ENCODE measurements at regions not wholly inside any gene's neighbourhood (a gene's known extent, or its start where the extent isn't known, plus 50 kb on each side); places are given as distances from the start of the nearest gene placed in this dataset.
"Not testable (repeated sequence)": the region's sequence is repeated elsewhere in the genome, so short reads cannot be mapped to it uniquely, and the experiment has no call there.

GRCh38 chr20:12211361-12211760 lies 293.7 kb downstream of the BTBD3 start:
- no peak for DNase-seq

DNA sequence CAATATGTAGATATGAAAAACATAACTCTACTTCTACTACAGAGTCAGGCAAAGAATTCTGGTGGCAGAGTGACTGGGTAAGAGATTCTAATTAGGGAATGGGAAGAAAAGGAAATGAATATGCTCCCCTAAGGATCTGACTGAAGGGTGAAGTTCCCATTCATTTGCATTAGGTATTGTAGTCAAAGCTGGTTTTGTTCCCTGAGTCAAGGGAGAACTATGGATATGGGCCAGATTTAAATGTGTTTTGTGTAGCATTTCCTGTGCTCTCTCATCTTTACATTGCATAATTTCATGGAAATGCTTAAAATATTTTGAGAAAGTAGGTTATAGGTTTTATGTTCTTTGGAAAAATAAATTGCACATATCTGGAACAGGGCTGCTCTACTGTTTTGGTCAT lies 299.7 kb downstream of the BTBD3 start:
- DNase-seq = no peak

DNA sequence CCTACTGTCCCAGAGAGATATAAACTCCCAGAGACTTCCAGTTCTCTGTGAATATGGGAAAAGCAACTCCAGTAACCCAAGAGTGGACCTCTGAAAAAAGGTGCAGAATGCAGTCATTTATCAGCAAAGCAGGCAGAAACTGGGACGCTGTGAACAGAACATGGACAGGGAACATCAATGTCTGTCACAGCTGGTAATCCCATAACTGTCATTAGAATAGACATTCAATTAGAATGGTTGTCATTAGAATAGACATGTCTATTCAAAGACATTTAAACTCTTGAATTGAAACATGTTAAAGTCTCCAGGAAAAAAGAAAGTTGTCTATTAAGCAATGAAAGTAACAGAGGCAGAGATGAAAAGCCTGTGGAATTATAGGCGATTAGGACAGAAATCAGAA lies 302.1 kb downstream of the BTBD3 start:
- peak; percentile 30 for DNase-seq

DNA sequence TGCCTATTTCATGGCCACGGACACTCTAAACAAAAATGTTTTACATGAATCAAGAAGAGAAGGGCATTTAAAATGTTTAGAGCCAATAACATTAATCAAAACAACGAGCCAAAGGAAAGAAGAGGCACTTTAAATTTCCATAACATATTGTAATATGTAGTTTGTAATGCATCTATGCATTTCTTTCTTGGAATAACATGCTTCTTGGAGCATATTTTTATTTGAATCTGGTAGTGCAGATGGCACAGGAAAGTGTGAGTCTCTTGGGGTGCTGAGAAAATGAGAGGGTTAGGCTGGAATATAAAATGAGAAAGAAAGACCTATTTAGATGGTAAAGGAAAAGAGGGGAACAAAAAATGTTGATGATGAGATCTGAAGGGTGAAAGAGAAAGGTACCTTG lies 305.4 kb downstream of the BTBD3 start:
- DNase-seq = no peak

- no peak for DNase-seq
These were observed 308.2 kb downstream of the BTBD3 start for GRCh38 chr20:12225898-12226297.

GRCh38 chr20:12229891-12230290 lies 312.2 kb downstream of the BTBD3 start:
- DNase-seq = no peak

DNA sequence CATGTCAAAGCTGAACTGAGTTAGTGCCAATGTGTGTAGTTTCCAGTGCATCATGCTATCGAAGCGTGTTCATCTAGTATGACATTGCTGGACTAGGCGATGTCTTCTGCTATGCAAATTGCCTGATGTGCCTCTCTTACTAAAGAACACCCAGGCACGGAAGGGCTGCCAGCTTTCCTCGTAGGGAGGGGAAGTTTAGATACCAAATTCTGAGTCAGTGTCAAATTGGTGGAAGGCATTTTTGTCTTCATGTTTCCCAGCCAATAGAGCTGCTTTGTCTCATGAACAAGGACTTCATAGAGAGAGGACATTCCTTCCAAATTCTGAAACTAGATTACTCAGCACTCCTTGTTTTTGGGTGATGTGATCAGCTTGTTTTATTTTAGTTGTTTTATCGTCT lies 320.1 kb downstream of the BTBD3 start:
- DNase-seq = peak; percentile 51

DNA sequence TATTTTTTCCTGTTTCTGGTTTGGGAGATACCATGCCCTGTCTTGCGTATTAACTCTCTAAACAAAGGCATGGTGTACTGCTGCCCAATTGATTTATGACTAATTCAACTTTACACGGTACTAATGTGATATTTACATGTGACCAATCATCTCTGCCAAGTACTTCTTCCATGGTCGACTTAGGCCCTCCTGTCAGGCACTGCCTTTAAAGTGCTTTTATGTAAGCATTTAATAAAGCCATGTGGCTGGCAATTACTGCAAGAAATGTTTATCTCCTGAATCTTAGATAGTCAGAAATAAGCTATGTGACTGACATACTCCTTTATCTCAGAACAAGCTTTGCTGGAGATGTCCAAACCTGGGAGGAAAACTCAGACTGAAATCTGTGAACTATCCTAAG lies 323.4 kb downstream of the BTBD3 start:
- DNase-seq = no peak

- DNase-seq = no peak
These were observed 325.6 kb downstream of the BTBD3 start for GRCh38 chr20:12243327-12243726.

DNA sequence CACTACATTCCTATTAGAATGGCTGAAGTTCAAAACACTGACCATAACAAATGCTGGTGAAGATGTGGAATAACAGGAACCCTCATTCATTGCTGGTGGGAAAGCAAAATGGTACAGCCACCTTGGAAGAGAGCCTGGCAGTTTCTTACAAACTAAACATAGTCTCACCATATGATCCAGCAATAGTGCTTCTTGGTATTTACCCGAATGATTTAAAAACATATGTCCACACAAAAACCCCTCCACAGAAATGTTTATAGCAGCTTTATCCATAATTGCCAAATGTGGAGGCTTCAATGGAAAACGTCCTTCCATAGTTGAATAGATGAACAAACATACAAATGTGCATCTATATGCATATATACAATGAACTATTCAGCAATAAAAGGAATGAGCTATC lies 330.8 kb downstream of the BTBD3 start:
- DNase-seq = no peak

- not testable (repeated sequence) for DNase-seq
These were observed 333.0 kb downstream of the BTBD3 start for GRCh38 chr20:12250661-12251060.

DNA sequence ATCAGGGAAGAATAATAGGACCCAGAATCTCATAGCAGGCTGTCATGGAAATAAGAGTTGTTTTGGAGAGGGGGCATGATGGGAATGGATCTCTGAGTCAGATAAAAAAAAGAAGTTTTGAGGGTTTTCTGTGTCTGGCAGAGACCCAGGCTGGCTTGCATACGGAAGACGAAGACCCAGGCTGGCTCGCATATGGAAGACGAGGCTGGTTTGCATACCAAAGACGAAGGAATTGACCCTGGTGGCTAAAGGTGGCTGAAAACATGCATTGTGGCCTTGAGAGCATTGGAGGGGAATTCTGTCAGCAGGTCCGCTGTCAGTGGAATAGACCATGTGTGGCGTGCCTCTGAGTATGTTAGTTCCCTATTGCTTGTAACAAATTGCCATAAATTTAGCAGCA lies 335.1 kb downstream of the BTBD3 start:
- DNase-seq = no peak

GRCh38 chr20:12255461-12255970 lies 337.8 kb downstream of the BTBD3 start:
- DNase-seq = no peak

DNA sequence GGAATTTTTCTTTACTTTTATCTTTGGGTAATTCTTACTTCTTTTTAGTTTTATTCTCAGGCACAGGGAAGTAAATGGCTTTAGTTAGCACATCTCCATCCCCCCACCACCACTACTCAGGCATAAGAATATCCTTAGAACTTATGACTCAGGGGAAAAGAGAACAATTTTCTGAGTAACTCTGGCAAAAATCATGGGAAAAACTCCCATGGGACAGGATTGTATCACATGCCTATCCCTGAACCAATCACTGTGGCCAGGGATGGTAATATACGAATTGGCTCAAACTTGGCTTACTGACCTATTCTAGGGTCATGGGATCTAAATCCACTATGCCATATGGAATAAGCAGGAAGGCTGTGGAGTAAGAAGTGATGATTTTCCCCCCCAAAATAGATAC lies 339.1 kb downstream of the BTBD3 start:
- DNase-seq = no peak

- no peak for DNase-seq
These were observed 345.1 kb downstream of the BTBD3 start for GRCh38 chr20:12262747-12263146.

- peak; percentile 55 for DNase-seq
These were observed 347.0 kb downstream of the BTBD3 start for GRCh38 chr20:12264711-12265110.

GRCh38 chr20:12265662-12266061 lies 348.0 kb downstream of the BTBD3 start:
- DNase-seq = no peak

GRCh38 chr20:12269579-12269978 lies 351.9 kb downstream of the BTBD3 start:
- DNase-seq = no peak

GRCh38 chr20:12270863-12271262 lies 353.2 kb downstream of the BTBD3 start:
- DNase-seq = no peak

- DNase-seq = no peak
These were observed 358.4 kb downstream of the BTBD3 start for GRCh38 chr20:12276011-12276673.

DNA sequence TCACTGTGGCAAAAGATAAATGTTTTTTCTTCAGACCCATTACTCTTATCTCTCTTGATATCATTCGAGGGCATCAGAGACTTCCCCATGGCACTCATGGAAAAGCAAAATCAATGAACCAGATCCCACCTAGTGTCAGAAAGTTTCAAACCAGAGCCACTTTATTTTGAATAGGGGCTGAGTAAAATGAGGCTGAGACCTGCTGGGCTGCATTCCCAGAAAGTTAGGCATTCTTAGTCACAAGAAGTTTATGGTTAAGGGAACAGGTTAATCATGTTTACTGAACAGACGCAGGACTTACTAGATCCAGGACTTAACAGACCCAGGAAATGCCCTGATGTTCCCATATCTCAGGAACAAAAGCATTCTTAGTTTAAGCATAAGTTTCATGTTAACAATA lies 369.9 kb downstream of the BTBD3 start:
- no peak for DNase-seq

- no peak for DNase-seq
These were observed 371.8 kb downstream of the BTBD3 start for GRCh38 chr20:12289465-12289864.

DNA sequence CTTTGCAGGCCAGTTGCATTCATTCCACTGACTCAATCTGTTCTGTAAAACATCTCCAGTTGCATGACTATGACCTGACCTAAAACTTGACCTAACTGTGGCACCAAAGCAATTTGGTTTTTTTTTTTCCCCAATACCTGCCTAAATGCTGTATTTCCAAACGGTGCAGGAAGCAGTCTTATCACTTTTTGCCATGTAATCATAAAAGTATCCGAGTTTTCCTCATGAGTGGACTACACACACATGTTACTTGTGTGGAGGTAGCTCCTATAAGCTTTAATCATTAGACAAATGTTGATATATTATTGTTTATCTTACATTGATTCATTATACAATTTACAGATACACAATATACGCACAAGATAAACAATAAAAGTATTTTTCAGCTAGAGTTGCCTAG lies 373.7 kb downstream of the BTBD3 start:
- no peak for DNase-seq

GRCh38 chr20:12293900-12294299 lies 376.2 kb downstream of the BTBD3 start:
- DNase-seq = no peak

DNA sequence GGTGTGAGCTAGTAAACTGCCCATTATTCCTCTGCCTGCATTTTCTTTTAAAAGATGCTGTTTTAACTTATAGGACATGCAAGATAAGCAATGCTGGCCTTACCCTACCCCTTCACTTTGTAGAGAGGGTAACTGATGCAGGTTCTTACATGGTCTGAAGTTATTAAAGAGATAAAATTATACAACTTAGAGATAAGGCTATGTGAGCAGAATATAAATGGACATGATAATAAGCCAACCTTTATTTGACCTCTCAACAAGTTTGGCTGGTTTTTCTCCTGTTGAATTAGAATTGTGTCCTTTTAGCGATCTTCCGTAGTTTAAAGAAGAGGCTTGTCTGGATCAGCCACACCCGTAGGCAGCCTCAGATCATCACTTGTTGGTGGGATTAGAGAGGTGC lies 377.0 kb downstream of the BTBD3 start:
- no peak for DNase-seq

All from eye (tissue), 1 donor.